ENCODE measurements at regions not wholly inside any gene's neighbourhood (a gene's known extent, or its start where the extent isn't known, plus 50 kb on each side); places are given as distances from the start of the nearest gene placed in this dataset.
"Not testable (repeated sequence)": the region's sequence is repeated elsewhere in the genome, so short reads cannot be mapped to it uniquely, and the experiment has no call there.

DNA sequence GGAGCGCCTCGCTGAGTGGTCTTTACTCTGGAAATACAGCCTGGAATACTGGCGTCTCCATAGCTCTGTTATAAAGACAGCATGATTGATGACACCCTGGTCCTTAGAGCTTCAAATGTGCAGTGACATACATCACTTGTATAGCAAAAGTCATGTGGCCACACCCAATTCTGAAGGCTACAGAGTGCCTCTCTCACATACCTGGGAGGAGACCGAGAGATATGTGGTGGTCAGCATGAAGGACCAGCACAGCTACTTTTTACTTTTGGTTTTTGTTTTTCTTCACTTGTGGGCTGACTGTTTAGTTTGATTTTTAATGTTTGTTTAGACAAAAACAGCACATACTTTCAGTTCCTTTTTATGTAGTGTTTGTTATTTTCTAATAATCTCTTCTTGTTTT is 938.5 kb upstream of the SOX11 start:
- DNase-seq, result no peak

GRCh38 chr2:4762951-4763376 is 929.2 kb upstream of the SOX11 start:
- DNase-seq, result peak; percentile 8

GRCh38 chr2:4765787-4766530 is 926.2 kb upstream of the SOX11 start:
- DNase-seq, result no peak

- no peak for DNase-seq
Observed at GRCh38 chr2:4775668-4776067, 916.5 kb upstream of the SOX11 start.

DNA sequence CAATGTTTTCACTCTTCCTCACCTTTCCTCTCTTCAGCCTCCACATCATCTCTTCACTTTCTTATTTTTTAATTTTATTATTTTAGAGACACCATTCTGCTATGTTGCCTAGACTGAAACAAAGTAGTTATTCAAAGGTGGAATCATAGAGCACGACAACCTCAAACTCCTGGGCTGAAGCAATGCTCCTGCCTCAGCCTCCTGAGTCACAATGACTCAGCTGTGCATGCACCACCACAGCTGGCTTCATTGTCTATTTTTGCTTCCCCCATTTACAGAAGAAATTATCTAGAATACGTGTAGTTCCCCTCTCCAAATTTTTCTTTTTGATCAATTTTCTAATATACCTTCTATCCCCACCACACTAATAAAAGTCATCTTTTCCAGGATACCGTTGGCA is 911.5 kb upstream of the SOX11 start:
- no peak for DNase-seq

DNA sequence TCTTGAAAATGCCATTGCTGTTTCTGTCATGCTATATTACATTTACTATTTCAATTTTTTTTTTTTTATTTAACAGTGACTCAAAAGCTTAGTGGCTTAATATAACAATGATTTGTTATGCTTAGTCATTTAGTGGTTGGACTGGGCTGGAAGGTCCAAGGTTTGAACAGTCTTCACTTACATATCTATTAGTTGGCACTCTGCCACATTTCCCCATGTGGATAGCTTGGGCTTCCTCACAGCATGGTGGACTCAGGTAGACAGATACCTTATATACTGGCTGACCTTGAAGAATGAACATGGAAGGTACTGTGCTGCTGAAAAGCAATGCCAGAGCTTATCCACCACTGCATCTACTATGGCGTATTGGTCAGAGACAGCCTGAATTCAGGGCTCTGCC is 909.5 kb upstream of the SOX11 start:
- no peak for DNase-seq

GRCh38 chr2:4791488-4791887 is 900.7 kb upstream of the SOX11 start:
- DNase-seq, result no peak

DNA sequence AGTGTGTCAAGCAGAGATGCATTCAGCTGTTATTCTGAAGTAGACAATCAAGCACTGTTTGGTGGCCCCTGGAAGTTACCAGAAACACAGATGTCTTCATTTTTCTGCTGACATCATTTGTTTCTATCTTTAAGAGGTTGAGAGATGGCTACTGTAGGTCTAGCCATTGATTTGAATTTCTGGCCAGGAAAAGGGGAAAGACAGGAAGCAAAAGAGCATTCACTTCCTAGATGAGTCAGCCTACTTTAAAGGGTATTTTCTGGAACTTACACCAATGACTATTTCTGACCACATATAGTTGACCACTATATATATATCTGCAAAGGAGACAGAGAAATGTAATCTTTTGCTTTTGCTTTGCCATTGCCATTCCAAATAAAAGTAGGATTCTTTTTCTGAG is 900.1 kb upstream of the SOX11 start:
- no peak for DNase-seq

DNA sequence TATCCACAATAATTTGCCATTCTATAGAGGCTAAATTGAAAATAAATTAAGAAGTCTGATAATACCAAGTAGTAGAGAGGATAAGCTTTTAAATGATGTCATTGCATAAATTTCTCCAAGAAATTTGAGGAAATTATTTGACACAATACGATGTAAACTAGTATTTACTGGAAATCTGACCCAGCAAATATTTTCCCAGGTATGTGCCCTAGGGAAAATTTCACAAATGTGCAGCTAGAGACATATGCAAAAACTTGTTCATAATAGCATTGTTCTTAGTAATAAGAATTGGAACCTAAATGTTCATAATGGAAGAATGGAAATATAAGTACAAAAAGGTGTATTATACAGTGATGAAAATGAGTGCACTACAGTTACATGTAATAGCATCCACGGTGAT is 888.8 kb upstream of the SOX11 start:
- no peak for DNase-seq

DNA sequence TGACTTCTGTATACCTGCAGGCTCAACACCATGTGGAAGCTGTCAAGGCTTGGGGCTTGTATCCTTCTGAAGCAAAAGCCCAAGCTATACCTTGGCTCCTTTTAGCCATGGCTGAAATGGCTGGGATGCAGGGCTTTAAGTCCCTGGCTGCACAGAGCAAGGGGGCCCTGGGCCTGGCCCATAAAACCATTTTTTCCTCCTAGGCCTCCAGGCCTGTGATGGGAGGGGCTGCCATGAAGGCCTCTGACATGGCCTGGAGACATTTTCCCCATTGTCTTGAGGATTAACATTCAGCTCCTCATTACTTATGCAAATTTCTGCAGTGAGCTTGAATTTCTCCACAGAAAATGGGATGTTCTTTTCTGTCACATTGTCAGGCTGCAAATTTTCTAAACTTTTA is 878.0 kb upstream of the SOX11 start:
- not testable (repeated sequence) for DNase-seq

GRCh38 chr2:4827836-4828235 is 864.3 kb upstream of the SOX11 start:
- DNase-seq, result no peak

- DNase-seq, result no peak
Observed at GRCh38 chr2:4828682-4829374, 863.4 kb upstream of the SOX11 start.

DNA sequence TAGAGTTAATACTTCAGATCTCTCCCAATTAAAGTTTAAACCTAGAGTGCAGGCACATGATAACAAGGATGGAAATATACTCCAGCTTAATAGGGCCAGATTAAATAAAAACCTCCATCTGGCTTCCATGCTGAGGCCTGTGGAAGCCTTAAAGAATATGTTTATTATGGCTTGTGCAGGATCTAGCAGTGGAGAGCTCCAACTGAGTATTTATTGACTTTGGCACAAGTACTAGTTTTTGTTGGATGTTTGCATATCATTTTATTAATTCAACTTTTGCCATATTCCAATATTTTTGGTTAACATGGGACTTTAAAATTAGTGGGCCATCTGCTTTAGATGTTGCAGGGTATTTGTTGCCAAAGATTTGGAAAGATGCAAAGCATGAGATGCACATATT is 860.4 kb upstream of the SOX11 start:
- no peak for DNase-seq

DNA sequence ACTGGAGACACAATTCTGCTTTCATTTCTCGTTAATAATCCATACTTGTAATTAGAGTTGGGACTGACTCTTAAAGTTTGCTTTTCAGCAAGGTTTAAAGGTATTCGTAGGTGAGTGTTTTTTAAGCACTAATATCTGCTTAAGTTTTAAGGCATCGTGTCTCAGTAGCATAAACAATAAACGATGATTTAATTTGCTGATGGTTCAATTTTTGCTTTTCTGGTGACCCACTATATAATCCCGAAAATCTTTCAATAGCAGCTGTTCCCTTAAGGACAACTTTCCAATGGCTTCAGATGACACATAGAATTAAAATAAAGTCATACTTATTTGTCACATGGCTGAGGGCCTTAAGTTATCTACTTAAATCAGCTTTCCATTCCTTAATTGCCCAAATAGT is 859.5 kb upstream of the SOX11 start:
- DNase-seq, result no peak

DNA sequence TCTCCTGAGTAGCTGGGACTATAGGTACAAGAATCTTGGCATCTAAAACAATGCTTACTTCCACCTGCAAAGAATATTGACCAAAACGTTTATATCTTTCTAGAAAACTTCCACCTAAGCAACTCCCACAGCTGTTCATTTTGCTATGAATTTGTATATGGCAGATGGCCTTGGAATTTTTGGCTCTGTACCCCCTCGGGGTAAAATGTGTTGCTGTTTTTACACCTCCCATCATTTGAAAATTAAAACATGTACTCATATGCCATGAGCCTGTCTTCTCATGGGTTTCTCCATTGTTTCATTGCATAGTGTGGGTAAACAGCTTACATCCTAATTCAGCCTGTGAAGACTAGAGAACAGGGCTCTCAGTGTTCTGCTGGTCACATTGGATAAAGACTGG is 853.6 kb upstream of the SOX11 start:
- no peak for DNase-seq

- no peak for DNase-seq
Observed at GRCh38 chr2:4840791-4841190, 851.4 kb upstream of the SOX11 start.

DNA sequence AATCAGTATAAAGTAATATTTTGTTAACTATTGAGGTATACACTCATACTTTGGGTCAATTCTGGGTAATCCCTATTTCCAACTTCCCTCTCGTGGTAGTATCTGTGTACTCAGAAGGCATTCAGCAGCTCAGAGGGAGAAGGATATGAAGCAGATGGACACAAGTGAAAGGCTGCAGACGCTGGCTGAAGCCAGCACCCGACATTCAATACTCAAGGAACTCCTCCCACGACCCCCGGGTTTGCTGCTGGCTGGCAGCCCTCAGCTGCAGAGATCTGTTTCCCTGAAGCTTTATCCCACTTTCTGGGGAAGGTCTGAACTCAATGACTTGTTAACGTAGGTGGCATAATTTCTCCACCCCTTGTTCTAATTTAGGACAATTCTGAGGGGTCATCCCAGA is 847.3 kb upstream of the SOX11 start:
- no peak for DNase-seq

DNA sequence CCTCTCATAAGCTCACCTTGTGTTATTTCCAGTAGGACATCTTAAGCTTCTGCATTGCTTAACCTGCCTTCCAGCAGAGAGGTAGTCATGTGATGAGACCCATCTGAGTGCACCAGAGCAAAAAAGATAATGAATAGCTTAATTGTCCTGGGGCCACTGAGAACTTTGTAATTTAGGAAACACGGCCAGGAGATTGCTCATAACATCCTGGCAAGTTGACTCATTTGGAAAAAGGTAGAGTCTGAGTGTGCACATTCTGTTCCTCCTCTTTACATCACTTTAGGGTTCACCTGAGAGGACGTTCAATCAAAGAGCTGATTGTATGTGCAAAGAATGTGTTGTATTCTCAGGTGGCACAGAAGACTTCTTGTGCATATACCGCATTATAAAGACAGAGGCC is 830.2 kb upstream of the SOX11 start:
- DNase-seq, result no peak

GRCh38 chr2:4866198-4866597 is 826.0 kb upstream of the SOX11 start:
- DNase-seq, result no peak

- DNase-seq, result no peak
Observed at GRCh38 chr2:4868466-4868865, 823.7 kb upstream of the SOX11 start.

- DNase-seq, result no peak
Observed at GRCh38 chr2:4869154-4869553, 823.0 kb upstream of the SOX11 start.

DNA sequence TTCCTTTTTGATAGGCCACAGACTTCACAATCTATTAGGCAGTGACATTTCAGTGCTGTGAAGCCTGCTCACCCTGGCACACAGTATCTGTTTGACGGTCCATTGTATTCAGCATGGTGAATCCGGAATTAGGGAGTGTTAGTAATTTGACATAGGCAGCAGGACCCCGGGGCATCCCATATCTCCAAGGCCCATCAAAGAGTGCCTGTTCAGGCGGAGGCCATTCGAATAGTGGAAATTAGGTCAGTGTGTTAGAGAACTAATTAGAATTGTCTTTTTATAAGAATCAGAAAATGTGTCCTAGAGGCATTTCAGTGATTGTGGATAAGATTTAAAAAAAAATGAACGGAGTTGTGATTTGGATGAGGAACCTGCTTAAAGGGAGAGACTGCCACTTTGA is 818.8 kb upstream of the SOX11 start:
- DNase-seq, result no peak

GRCh38 chr2:4873876-4874593 is 818.1 kb upstream of the SOX11 start:
- DNase-seq, result no peak

GRCh38 chr2:4882421-4882820 is 809.8 kb upstream of the SOX11 start:
- DNase-seq, result no peak

All from fibroblast of skin of abdomen (primary cell).